Cardiac muscle cell (in vitro differentiated cells and primary cell): ENCODE measurements at regions not wholly inside any gene's neighbourhood (a gene's known extent, or its start where the extent isn't known, plus 50 kb on each side); places are given as distances from the start of the nearest gene placed in this dataset.

ENCODE experiments used
- DNase-seq, 2 donors: peaks; one replicate each; pipeline versions ENCODE4 v3.0.0 to v3.0.0-alpha.2; 2010 to 2017; ENCODE audit warnings: low read depth in 1 of 2, low spot score in 1 of 2
- H3K27ac ChIP-seq: fragments of 200-600 bp; sonication (generic); 2 replicates; pipeline ENCODE4 v1.5.1; 2016
- H3K27me3 ChIP-seq: fragments of 200-600 bp; sonication (generic); 2 replicates; pipeline ENCODE4 v1.6.0; 2016; ENCODE audit warnings: control low read depth
- H3K36me3 ChIP-seq: fragments of 200-600 bp; sonication (generic); 2 replicates; pipeline ENCODE4 v1.5.1; 2016; ENCODE audit warnings: control low read depth
- H3K4me1 ChIP-seq: fragments of 200-600 bp; sonication (generic); 2 replicates; pipeline ENCODE4 v1.8.1; 2017; ENCODE audit warnings: low read depth, mild to moderate bottlenecking, mixed run types
- H3K4me3 ChIP-seq: fragments of 200-600 bp; sonication (generic); 2 replicates; pipeline ENCODE4 v1.5.1; 2016; ENCODE audit warnings: mild to moderate bottlenecking
- H3K9me3 ChIP-seq: fragments of 200-600 bp; sonication (generic); 2 replicates; pipeline ENCODE4 v1.5.1; 2017; ENCODE audit warnings: low read depth, mild to moderate bottlenecking, control low read depth
- TF ChIP-seq, protein P1 (sequence below): IDR thresholded peaks from 2 replicates; pipeline ENCODE4 v1.5.1; 2012; ENCODE audit warnings: low read depth, mild to moderate bottlenecking, low read length

DNA sequence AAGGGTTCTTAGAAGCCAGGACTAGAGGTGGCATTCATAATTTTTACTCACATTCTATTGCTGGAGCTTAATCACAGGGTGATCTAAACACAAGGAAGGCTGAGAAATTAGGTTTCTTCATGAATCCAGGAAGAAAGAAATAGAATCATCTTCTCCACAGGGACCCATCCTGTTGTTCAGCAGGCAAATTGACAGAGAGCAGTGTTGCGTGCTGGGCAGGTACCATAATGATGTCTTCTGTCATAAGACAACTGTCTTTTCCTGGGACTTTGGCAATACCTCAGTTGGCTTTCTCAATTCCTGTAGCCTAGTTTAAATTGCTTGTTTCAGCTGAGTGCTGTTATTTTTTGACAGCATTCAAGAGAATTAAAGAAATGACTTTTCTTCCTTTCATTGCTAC lies 468.0 kb upstream of the SYT1 start:
- Histone ChIP-seq H3K27me3 (no peaks in the 10 kb centered on the region), H3K4me1 (no peaks in the 10 kb centered on the region), H3K4me3 (no peak overlapping the region), H3K9me3 (no peaks in the 10 kb centered on the region), H3K36me3 (no peaks in the 10 kb centered on the region), H3K27ac (no peak overlapping the region)
- TF ChIP-seq, protein P1, sequence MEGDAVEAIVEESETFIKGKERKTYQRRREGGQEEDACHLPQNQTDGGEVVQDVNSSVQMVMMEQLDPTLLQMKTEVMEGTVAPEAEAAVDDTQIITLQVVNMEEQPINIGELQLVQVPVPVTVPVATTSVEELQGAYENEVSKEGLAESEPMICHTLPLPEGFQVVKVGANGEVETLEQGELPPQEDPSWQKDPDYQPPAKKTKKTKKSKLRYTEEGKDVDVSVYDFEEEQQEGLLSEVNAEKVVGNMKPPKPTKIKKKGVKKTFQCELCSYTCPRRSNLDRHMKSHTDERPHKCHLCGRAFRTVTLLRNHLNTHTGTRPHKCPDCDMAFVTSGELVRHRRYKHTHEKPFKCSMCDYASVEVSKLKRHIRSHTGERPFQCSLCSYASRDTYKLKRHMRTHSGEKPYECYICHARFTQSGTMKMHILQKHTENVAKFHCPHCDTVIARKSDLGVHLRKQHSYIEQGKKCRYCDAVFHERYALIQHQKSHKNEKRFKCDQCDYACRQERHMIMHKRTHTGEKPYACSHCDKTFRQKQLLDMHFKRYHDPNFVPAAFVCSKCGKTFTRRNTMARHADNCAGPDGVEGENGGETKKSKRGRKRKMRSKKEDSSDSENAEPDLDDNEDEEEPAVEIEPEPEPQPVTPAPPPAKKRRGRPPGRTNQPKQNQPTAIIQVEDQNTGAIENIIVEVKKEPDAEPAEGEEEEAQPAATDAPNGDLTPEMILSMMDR, result no peak
- DNase-seq, result no peak

DNA sequence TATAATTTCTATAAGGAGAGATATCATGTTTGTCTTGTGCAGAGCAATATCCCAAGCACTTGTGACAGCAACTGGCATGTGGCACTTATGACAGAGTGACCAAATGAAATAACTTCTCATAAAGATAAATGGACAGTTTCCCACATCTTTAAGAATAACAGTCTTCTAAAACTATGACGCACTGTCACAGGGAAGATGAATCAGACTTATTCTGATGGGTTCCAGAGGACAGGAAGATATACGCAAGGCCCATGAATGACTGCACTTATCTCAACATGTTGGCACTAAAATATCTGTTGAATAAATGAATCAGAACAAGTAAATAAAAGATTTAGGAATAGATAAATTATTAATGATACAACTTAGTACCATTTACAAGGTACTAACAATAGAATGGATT lies 465.8 kb upstream of the SYT1 start:
- no peaks in the 10 kb centered on the region for H3K27me3 ChIP-seq
- no peak overlapping the region for H3K4me3 ChIP-seq
- no peaks in the 10 kb centered on the region for H3K36me3 ChIP-seq
- H3K27ac ChIP-seq, result no peak overlapping the region
- no peaks in the 10 kb centered on the region for H3K9me3 ChIP-seq
- TF ChIP-seq, protein P1, result no peak
- DNase-seq, result no peak
- H3K4me1 ChIP-seq, result no peaks in the 10 kb centered on the region

DNA sequence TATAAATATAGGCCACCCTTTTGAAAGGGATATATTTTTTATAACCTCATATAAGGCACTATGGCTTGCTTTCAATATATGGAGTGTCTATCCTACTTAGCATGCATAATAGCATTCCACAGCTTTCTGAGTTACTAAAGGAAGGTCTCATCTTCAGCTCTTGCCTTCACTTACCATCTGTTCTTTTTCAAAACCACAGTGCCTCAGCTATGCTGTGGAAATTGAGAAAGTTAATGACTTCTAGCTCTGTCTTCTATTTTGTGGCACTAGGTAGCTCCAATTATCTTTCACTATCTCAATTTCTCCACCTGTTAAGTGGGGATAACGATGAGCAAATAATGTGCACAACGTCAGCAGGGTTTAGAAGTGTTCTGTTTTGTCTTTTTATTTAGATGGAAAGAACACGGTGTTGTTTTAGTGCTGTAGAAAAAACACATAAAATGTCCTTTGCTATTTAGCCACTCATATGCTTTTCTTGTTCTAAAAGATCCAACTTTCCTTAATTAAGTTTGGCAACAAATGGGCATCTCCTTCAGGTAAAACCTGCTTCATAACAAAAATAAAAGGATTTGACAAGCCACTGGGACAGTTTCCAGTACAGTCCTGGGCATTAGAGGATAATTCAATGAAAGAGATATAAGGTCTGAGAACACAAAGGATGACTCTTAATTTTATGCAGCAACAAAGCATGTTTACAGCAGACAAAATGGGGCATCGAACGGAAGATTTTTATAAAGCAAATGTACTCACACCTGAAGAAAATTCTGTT lies 462.0 kb upstream of the SYT1 start:
- TF ChIP-seq, protein P1, result no peak
- Histone ChIP-seq H3K4me1 (no peaks in the 10 kb centered on the region), H3K9me3 (no peaks in the 10 kb centered on the region), H3K36me3 (no peaks in the 10 kb centered on the region), H3K27me3 (no peaks in the 10 kb centered on the region), H3K27ac (no peak overlapping the region), H3K4me3 (no peak overlapping the region)
- DNase-seq, result no peak

DNA sequence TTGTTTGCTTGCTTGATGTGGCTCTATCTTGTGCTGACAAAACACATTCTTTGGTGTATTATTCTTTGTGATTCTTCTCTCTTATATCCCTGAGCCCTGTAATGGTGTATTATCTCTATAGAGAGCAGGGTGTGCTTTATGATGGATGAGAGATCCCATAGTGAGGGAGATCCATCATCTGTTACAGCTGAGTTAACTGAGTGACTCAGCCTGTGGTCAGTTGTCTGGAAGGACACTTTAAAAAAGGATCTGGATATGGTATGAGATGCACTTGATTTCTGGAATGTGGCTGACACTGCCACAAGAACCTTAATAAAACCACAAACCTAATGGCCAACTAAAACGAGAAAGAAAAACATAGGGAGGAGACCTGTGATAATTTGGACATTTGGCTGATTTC lies 461.4 kb upstream of the SYT1 start:
- H3K4me1 ChIP-seq, result no peaks in the 10 kb centered on the region
- H3K27me3 ChIP-seq, result no peaks in the 10 kb centered on the region
- H3K36me3 ChIP-seq, result no peaks in the 10 kb centered on the region
- H3K9me3 ChIP-seq, result no peaks in the 10 kb centered on the region
- DNase-seq, result peak in 1 of 2 donors; percentile 17
- no peak overlapping the region for H3K27ac ChIP-seq
- TF ChIP-seq, protein P1, result no peak
- no peak overlapping the region for H3K4me3 ChIP-seq

DNA sequence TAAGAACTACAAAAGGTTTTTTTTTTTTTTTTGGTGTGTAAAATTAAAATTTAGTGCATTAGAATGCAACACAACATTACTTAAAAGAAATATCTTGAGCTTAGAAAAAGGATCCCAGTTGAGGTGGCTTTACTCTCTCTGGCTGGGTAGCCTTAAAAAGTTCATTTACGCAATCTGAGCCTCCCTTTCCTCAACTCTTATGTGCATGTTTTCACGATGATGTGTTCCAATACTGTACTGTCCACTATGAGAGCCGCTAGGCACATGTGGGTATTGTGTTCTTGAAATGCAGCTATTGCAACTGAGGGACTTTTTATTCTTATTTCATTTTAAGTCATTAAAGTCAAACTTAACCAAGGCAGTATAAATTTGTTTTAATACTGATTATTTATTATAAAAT lies 460.9 kb upstream of the SYT1 start:
- H3K4me3 ChIP-seq, result no peak overlapping the region
- DNase-seq, result peak in 1 of 2 donors; percentile 50
- no peaks in the 10 kb centered on the region for H3K4me1 ChIP-seq
- H3K27ac ChIP-seq, result no peak overlapping the region
- no peaks in the 10 kb centered on the region for H3K9me3 ChIP-seq
- H3K36me3 ChIP-seq, result no peaks in the 10 kb centered on the region
- H3K27me3 ChIP-seq, result no peaks in the 10 kb centered on the region
- TF ChIP-seq, protein P1, result no peak
